ENCODE measurements at regions not wholly inside any gene's neighbourhood (a gene's known extent, or its start where the extent isn't known, plus 50 kb on each side); places are given as distances from the start of the nearest gene placed in this dataset.
A peak's percentile ranks its signal among the peaks of the same experiment; 100 is the strongest.

DNA sequence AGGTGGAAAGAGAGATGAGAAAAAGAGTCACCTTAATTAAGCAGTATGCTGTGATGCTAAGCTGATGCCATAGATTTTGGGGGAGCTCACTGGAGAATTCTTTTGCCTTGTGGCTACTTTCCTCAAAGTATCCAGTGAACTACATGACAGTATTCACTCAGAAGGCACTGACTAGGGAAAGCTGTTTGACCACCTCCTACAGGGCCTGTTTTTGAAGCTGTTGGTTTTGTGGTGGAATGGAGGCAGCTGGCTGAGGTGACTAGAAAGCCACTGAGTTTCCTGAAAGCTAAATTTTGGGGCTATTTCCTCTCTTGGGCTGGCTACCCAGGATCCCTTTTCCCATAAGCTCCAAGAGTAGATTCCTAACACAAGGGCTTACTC is 124.8 kb upstream of the EOLA2 start:
- H3K23ac ChIP-seq (ENCODE audit: low read length in 2 of 2) = no peak overlapping the region
- H4K91ac ChIP-seq (ENCODE audit: low read length) = no peak overlapping the region
- no peak for DNase-seq
- no peak overlapping the region for H3K27ac ChIP-seq (ENCODE audit: low read length, poor library complexity, severe bottlenecking)
- H2BK5ac ChIP-seq (ENCODE audit: low read depth, low read length, poor library complexity, severe bottlenecking) = no peak overlapping the region
- H2BK15ac ChIP-seq (ENCODE audit: low read depth, poor library complexity, severe bottlenecking) = no peak overlapping the region
- H3K4me2 ChIP-seq (ENCODE audit: low read length, poor library complexity, severe bottlenecking) = no peak overlapping the region
- no peak overlapping the region for H3K18ac ChIP-seq (ENCODE audit: low read depth in 1 of 2, low read length in 2 of 2)
- no peaks in the 10 kb centered on the region for H3K36me3 ChIP-seq (ENCODE audit: control insufficient read depth in 1 of 2, insufficient read depth in 2 of 2, low read depth in 1 of 2, low read length in 2 of 2)
- no peak overlapping the region for H2AFZ ChIP-seq (ENCODE audit: low read depth, low read length)
- H4K8ac ChIP-seq (ENCODE audit: low read length) = no peak overlapping the region
- no peaks in the 10 kb centered on the region for H3K9me3 ChIP-seq (ENCODE audit: control insufficient read depth, low read length)
- no peak overlapping the region for H2BK12ac ChIP-seq (ENCODE audit: low read length in 2 of 2)
- H2BK120ac ChIP-seq (ENCODE audit: low read depth, low read length) = no peak overlapping the region
- H3K14ac ChIP-seq (ENCODE audit: low read length in 2 of 2) = no peak overlapping the region
- no peaks in the 10 kb centered on the region for H3K27me3 ChIP-seq (ENCODE audit: control insufficient read depth in 1 of 2, insufficient read depth in 1 of 2, low read length in 2 of 2)
- peaks cover 3% of the 10 kb centered on the region for H3K4me1 ChIP-seq (ENCODE audit: control insufficient read depth, insufficient read depth, low read depth, low read length)
- no peak overlapping the region for H2AK5ac ChIP-seq (ENCODE audit: low read length, severe bottlenecking)
- H3K4ac ChIP-seq (ENCODE audit: low read depth in 1 of 2, low read length in 2 of 2) = no peak overlapping the region
- H3K4me3 ChIP-seq (ENCODE audit: insufficient read depth in 1 of 2, low read depth in 1 of 2, low read length in 2 of 2) = no peak overlapping the region
- H3K9ac ChIP-seq (ENCODE audit: low read length) = peak overlapping the region; percentile 26
- no peaks in the 10 kb centered on the region for H3K79me1 ChIP-seq (replicated peaks; ENCODE audit: low read length, poor library complexity, severe bottlenecking)

DNA sequence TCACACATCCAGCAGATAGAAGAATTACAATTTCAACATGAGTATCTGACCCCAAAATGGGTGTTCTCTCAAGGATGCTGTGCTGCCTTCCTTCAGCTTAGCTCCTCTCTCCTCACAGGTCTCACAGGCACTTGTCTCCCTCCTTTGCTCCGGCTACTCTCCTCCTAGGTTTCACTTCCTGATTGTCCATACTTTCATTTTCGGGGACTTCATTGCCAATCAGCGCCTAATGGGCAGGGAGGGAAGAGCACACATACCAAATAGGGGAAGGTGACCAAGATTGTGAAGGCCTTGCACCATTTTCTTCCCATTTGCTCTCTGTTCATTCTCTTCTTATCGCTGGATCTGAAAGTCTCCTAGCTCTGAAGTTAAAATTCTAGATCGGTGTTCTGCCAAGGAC is 125.4 kb upstream of the EOLA2 start:
- DNase-seq = no peak
- H3K23ac ChIP-seq (ENCODE audit: low read length in 2 of 2) = no peak overlapping the region
- H2BK12ac ChIP-seq (ENCODE audit: low read length in 2 of 2) = peak overlapping the region; percentile 66 to 88
- no peak overlapping the region for H3K4me2 ChIP-seq (ENCODE audit: low read length, poor library complexity, severe bottlenecking)
- H3K79me1 ChIP-seq (replicated peaks; ENCODE audit: low read length, poor library complexity, severe bottlenecking) = no peaks in the 10 kb centered on the region
- H2BK15ac ChIP-seq (ENCODE audit: low read depth, poor library complexity, severe bottlenecking) = no peak overlapping the region
- H4K91ac ChIP-seq (ENCODE audit: low read length) = no peak overlapping the region
- H3K27me3 ChIP-seq (ENCODE audit: control insufficient read depth in 1 of 2, insufficient read depth in 1 of 2, low read length in 2 of 2) = no peaks in the 10 kb centered on the region
- no peak overlapping the region for H3K9ac ChIP-seq (ENCODE audit: low read length)
- H3K27ac ChIP-seq (ENCODE audit: low read length, poor library complexity, severe bottlenecking) = no peak overlapping the region
- H3K4me1 ChIP-seq (ENCODE audit: control insufficient read depth, insufficient read depth, low read depth, low read length) = peaks cover 3% of the 10 kb centered on the region
- no peak overlapping the region for H2AFZ ChIP-seq (ENCODE audit: low read depth, low read length)
- H2BK120ac ChIP-seq (ENCODE audit: low read depth, low read length) = no peak overlapping the region
- H3K4ac ChIP-seq (ENCODE audit: low read depth in 1 of 2, low read length in 2 of 2) = no peak overlapping the region
- no peak overlapping the region for H3K14ac ChIP-seq (ENCODE audit: low read length in 2 of 2)
- no peak overlapping the region for H3K4me3 ChIP-seq (ENCODE audit: insufficient read depth in 1 of 2, low read depth in 1 of 2, low read length in 2 of 2)
- H2AK5ac ChIP-seq (ENCODE audit: low read length, severe bottlenecking) = no peak overlapping the region
- no peak overlapping the region for H3K18ac ChIP-seq (ENCODE audit: low read depth in 1 of 2, low read length in 2 of 2)
- H3K9me3 ChIP-seq (ENCODE audit: control insufficient read depth, low read length) = no peaks in the 10 kb centered on the region
- H4K8ac ChIP-seq (ENCODE audit: low read length) = no peak overlapping the region
- H2BK5ac ChIP-seq (ENCODE audit: low read depth, low read length, poor library complexity, severe bottlenecking) = no peak overlapping the region
- H3K36me3 ChIP-seq (ENCODE audit: control insufficient read depth in 1 of 2, insufficient read depth in 2 of 2, low read depth in 1 of 2, low read length in 2 of 2) = no peaks in the 10 kb centered on the region
- WGBS = 100% methylated on average over 1 of the region's 5 CpGs

DNA sequence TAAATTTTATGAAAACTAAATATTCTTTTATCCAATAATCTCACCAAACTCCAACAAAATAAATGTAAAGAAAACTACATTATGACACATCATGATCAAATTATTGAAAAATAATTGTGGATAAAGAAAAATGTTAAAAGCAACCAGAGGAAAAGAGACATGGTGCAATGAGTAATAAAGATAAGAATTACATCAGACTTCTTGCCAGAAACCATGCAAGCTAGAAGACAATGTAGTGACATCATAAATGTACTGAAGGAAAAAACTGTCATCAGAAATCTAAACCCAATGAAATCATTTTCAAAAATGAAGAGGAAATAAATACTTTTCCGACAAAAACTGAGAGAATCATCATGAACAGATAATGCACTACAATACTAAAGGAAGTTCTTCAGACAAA is 135.9 kb upstream of the EOLA2 start:
- Histone ChIP-seq H4K91ac (ENCODE audit: low read length) (no peak overlapping the region), H3K36me3 (ENCODE audit: control insufficient read depth in 1 of 2, insufficient read depth in 2 of 2, low read depth in 1 of 2, low read length in 2 of 2) (no peaks in the 10 kb centered on the region), H2BK120ac (ENCODE audit: low read depth, low read length) (no peak overlapping the region), H3K4me3 (ENCODE audit: insufficient read depth in 1 of 2, low read depth in 1 of 2, low read length in 2 of 2) (no peak overlapping the region), H2AFZ (ENCODE audit: low read depth, low read length) (no peak overlapping the region), H3K4ac (ENCODE audit: low read depth in 1 of 2, low read length in 2 of 2) (no peak overlapping the region), H3K9me3 (ENCODE audit: control insufficient read depth, low read length) (no peaks in the 10 kb centered on the region), H3K4me2 (ENCODE audit: low read length, poor library complexity, severe bottlenecking) (no peak overlapping the region), H3K27ac (ENCODE audit: low read length, poor library complexity, severe bottlenecking) (no peak overlapping the region), H3K27me3 (ENCODE audit: control insufficient read depth in 1 of 2, insufficient read depth in 1 of 2, low read length in 2 of 2) (no peaks in the 10 kb centered on the region), H3K9ac (ENCODE audit: low read length) (no peak overlapping the region), H3K14ac (ENCODE audit: low read length in 2 of 2) (no peak overlapping the region), H2BK12ac (ENCODE audit: low read length in 2 of 2) (no peak overlapping the region), H4K8ac (ENCODE audit: low read length) (no peak overlapping the region), H3K79me1 (replicated peaks; ENCODE audit: low read length, poor library complexity, severe bottlenecking) (no peaks in the 10 kb centered on the region), H2BK15ac (ENCODE audit: low read depth, poor library complexity, severe bottlenecking) (no peak overlapping the region), H2BK5ac (ENCODE audit: low read depth, low read length, poor library complexity, severe bottlenecking) (no peak overlapping the region), H2AK5ac (ENCODE audit: low read length, severe bottlenecking) (no peak overlapping the region), H3K4me1 (ENCODE audit: control insufficient read depth, insufficient read depth, low read depth, low read length) (no peaks in the 10 kb centered on the region), H3K18ac (ENCODE audit: low read depth in 1 of 2, low read length in 2 of 2) (no peak overlapping the region), H3K23ac (ENCODE audit: low read length in 2 of 2) (no peak overlapping the region)
- WGBS = no CpG with 5 or more reads among the region's 1 CpG
- DNase-seq = no peak

DNA sequence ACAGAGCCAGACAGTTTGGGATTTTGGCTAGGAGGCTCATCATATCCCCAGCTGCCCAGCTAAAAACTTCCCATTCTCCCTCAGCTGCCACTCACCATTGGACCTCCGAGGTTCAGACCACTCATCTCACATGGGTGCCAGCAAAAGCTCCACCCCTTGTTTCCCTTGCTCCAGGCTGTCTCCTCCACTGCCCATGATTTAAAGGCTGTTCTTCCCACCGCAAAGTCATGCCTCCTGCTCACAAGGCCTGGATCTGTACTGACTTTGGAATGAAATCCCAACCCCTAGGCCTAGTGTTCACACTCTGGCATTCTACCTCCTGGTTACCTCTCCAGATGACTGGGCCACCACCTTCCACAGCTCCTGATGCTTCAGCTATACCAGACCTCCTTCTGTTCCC is 142.2 kb upstream of the EOLA2 start:
- no peaks in the 10 kb centered on the region for H3K27me3 ChIP-seq (ENCODE audit: control insufficient read depth in 1 of 2, insufficient read depth in 1 of 2, low read length in 2 of 2)
- H4K8ac ChIP-seq (ENCODE audit: low read length) = no peak overlapping the region
- H2BK15ac ChIP-seq (ENCODE audit: low read depth, poor library complexity, severe bottlenecking) = no peak overlapping the region
- H3K27ac ChIP-seq (ENCODE audit: low read length, poor library complexity, severe bottlenecking) = no peak overlapping the region
- 88% methylated on average over 2 of the region's 2 CpGs for WGBS
- no peak overlapping the region for H3K14ac ChIP-seq (ENCODE audit: low read length in 2 of 2)
- no peak overlapping the region for H3K4me2 ChIP-seq (ENCODE audit: low read length, poor library complexity, severe bottlenecking)
- H2BK5ac ChIP-seq (ENCODE audit: low read depth, low read length, poor library complexity, severe bottlenecking) = no peak overlapping the region
- H3K4ac ChIP-seq (ENCODE audit: low read depth in 1 of 2, low read length in 2 of 2) = no peak overlapping the region
- H4K91ac ChIP-seq (ENCODE audit: low read length) = no peak overlapping the region
- peaks cover 2% of the 10 kb centered on the region for H3K4me1 ChIP-seq (ENCODE audit: control insufficient read depth, insufficient read depth, low read depth, low read length)
- DNase-seq = no peak
- no peak overlapping the region for H2AK5ac ChIP-seq (ENCODE audit: low read length, severe bottlenecking)
- no peak overlapping the region for H2BK12ac ChIP-seq (ENCODE audit: low read length in 2 of 2)
- H3K9ac ChIP-seq (ENCODE audit: low read length) = no peak overlapping the region
- H3K9me3 ChIP-seq (ENCODE audit: control insufficient read depth, low read length) = no peaks in the 10 kb centered on the region
- no peak overlapping the region for H3K23ac ChIP-seq (ENCODE audit: low read length in 2 of 2)
- no peak overlapping the region for H2AFZ ChIP-seq (ENCODE audit: low read depth, low read length)
- no peak overlapping the region for H3K18ac ChIP-seq (ENCODE audit: low read depth in 1 of 2, low read length in 2 of 2)
- no peak overlapping the region for H3K4me3 ChIP-seq (ENCODE audit: insufficient read depth in 1 of 2, low read depth in 1 of 2, low read length in 2 of 2)
- no peaks in the 10 kb centered on the region for H3K36me3 ChIP-seq (ENCODE audit: control insufficient read depth in 1 of 2, insufficient read depth in 2 of 2, low read depth in 1 of 2, low read length in 2 of 2)
- no peaks in the 10 kb centered on the region for H3K79me1 ChIP-seq (replicated peaks; ENCODE audit: low read length, poor library complexity, severe bottlenecking)
- no peak overlapping the region for H2BK120ac ChIP-seq (ENCODE audit: low read depth, low read length)
